ENCODE measurements at regions not wholly inside any gene's neighbourhood (a gene's known extent, or its start where the extent isn't known, plus 50 kb on each side); places are given as distances from the start of the nearest gene placed in this dataset.

- no peaks in the 10 kb centered on the region for H3K9me3 ChIP-seq (ENCODE audit: control insufficient read depth in 4 of 4, low read length in 3 of 4)
- TF ChIP-seq NR2F2 (IDR thresholded peaks at IDR 0.05) (no peak), MAX (IDR thresholded peaks at IDR 0.05) (no peak), YY1 (IDR thresholded peaks at IDR 0.05) (no peak), JUND (IDR thresholded peaks at IDR 0.05) (no peak), RXRA (IDR thresholded peaks at IDR 0.05) (no peak), CTCF (IDR thresholded peaks at IDR 0.05; ENCODE audit: low read depth, low read length, missing input control) (no peak), HNF4G (IDR thresholded peaks at IDR 0.05) (no peak), RAD21 (IDR thresholded peaks at IDR 0.05) (no peak), EGR1 (IDR thresholded peaks at IDR 0.05; ENCODE audit: low read depth in 2 of 2) (no peak), FOXA2 (IDR thresholded peaks at IDR 0.05) (no peak), TAF1 (conservative IDR thresholded peaks at IDR 0.05) (no peak), SP1 (IDR thresholded peaks at IDR 0.05) (no peak)
- no peaks in the 10 kb centered on the region for H3K36me3 ChIP-seq (ENCODE audit: control insufficient read depth in 4 of 4, insufficient read depth in 3 of 4, low read depth in 1 of 4, low read length in 3 of 4)
- H3K4me1 ChIP-seq (ENCODE audit: control insufficient read depth in 4 of 4, insufficient read depth in 4 of 4, low read length in 3 of 4): no peaks in the 10 kb centered on the region
- no peaks in the 10 kb centered on the region for H3K27me3 ChIP-seq (ENCODE audit: control insufficient read depth in 4 of 4, insufficient read depth in 4 of 4, low read length in 3 of 4)
- H3K9ac ChIP-seq (ENCODE audit: low read depth in 1 of 2, low read length in 2 of 2): no peak overlapping the region
- no peak overlapping the region for H3K4me3 ChIP-seq (ENCODE audit: low read depth in 1 of 3, low read length in 3 of 3)
- H3K27ac ChIP-seq (ENCODE audit: low read depth in 1 of 2, low read length in 2 of 2): no peak overlapping the region
- DNase-seq (ENCODE audit: low spot score): no peak
These were observed 83.2 kb upstream of the ZNF462 start for GRCh38 chr9:106779796-106780195.

GRCh38 chr9:106783121-106783520, 79.8 kb upstream of the ZNF462 start:
- Histone ChIP-seq H3K9ac (ENCODE audit: low read depth in 1 of 2, low read length in 2 of 2) (no peak overlapping the region), H3K27ac (ENCODE audit: low read depth in 1 of 2, low read length in 2 of 2) (no peak overlapping the region), H3K36me3 (ENCODE audit: control insufficient read depth in 4 of 4, insufficient read depth in 3 of 4, low read depth in 1 of 4, low read length in 3 of 4) (no peaks in the 10 kb centered on the region), H3K27me3 (ENCODE audit: control insufficient read depth in 4 of 4, insufficient read depth in 4 of 4, low read length in 3 of 4) (no peaks in the 10 kb centered on the region), H3K4me1 (ENCODE audit: control insufficient read depth in 4 of 4, insufficient read depth in 4 of 4, low read length in 3 of 4) (peaks cover 0 to 1% (median 0%) of the 10 kb centered on the region in 4 donors), H3K9me3 (ENCODE audit: control insufficient read depth in 4 of 4, low read length in 3 of 4) (no peaks in the 10 kb centered on the region), H3K4me3 (ENCODE audit: low read depth in 1 of 3, low read length in 3 of 3) (no peak overlapping the region)
- DNase-seq (ENCODE audit: low spot score): no peak
- TF ChIP-seq FOXA2 (IDR thresholded peaks at IDR 0.05) (no peak), REST (IDR thresholded peaks at IDR 0.05) (no peak), ATF3 (IDR thresholded peaks at IDR 0.05) (no peak), GABPA (IDR thresholded peaks at IDR 0.05 in 1 of 2, conservative IDR thresholded peaks at IDR 0.05 in 1 of 2) (no peak), SP1 (IDR thresholded peaks at IDR 0.05) (no peak), CTCF (IDR thresholded peaks at IDR 0.05; ENCODE audit: low read depth, low read length, missing input control) (no peak), EGR1 (IDR thresholded peaks at IDR 0.05; ENCODE audit: low read depth in 2 of 2) (no peak), FOXA1 (IDR thresholded peaks at IDR 0.05) (no peak), YY1 (IDR thresholded peaks at IDR 0.05) (no peak), HNF4A (conservative IDR thresholded peaks at IDR 0.05) (no peak), RAD21 (IDR thresholded peaks at IDR 0.05) (no peak), HNF4G (IDR thresholded peaks at IDR 0.05) (no peak), JUND (IDR thresholded peaks at IDR 0.05) (no peak), ZBTB33 (IDR thresholded peaks at IDR 0.05) (no peak), RXRA (IDR thresholded peaks at IDR 0.05) (no peak), NR2F2 (IDR thresholded peaks at IDR 0.05) (no peak)
- 96% methylated on average over 1 of the region's 1 CpG for WGBS

All from liver (tissue), 8 donors.